ENCODE measurements at regions not wholly inside any gene's neighbourhood (a gene's known extent, or its start where the extent isn't known, plus 50 kb on each side); places are given as distances from the start of the nearest gene placed in this dataset.

DNA sequence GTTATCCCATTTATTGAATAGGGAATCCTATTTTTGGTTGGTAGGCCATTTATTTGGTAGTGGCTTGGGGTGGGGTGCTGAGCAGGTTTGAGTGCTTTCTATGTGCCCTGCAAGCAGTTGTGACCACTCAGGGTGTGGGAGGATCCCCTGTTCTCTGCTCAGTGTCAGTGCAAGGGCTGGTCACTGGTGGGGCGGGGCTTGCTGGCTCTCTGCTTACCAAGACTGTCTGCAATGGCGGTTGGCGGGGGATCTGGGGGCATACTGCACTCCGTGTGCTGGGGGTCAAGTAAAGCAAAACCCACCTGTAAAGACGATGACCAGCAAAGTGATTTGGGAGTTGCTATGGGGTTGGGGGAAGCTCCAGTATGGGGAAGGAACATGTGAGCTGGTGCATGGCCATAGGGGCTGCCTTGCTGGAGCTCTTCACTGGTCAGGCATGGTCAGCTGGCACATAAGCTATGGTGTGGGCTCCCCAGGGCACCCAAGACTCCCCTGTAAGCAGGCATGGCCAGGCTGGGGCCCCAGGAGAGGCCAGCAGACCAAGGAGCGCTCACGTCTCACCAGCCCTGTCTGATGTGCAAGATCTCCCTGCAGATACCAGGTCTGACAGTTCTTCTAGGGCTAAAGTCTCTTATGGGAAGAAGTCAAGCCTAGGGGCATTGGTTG is 83.0 kb upstream of the GRXCR1 start:
- DNase-seq, result no peak
- ChIA-PET CTCF (no interaction called here), POLR2A (ENCODE audit: unreplicated experiment) (no interaction called here)
- TF ChIP-seq, protein P1, sequence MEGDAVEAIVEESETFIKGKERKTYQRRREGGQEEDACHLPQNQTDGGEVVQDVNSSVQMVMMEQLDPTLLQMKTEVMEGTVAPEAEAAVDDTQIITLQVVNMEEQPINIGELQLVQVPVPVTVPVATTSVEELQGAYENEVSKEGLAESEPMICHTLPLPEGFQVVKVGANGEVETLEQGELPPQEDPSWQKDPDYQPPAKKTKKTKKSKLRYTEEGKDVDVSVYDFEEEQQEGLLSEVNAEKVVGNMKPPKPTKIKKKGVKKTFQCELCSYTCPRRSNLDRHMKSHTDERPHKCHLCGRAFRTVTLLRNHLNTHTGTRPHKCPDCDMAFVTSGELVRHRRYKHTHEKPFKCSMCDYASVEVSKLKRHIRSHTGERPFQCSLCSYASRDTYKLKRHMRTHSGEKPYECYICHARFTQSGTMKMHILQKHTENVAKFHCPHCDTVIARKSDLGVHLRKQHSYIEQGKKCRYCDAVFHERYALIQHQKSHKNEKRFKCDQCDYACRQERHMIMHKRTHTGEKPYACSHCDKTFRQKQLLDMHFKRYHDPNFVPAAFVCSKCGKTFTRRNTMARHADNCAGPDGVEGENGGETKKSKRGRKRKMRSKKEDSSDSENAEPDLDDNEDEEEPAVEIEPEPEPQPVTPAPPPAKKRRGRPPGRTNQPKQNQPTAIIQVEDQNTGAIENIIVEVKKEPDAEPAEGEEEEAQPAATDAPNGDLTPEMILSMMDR (conservative IDR thresholded peaks at IDR 0.05), result no peak
- TF ChIP-seq EZH2 (IDR thresholded peaks at IDR 0.05; ENCODE audit: low read depth), result no peak
- Histone ChIP-seq H3K4me1 (replicated peaks; ENCODE audit: insufficient read depth) (no peaks in the 10 kb centered on the region), H3K9me2 (ENCODE audit: insufficient read depth) (no peaks in the 10 kb centered on the region), H3K9me3 (ENCODE audit: insufficient read depth, low read depth) (no peaks in the 10 kb centered on the region), H3K79me2 (ENCODE audit: low read depth) (no peaks in the 10 kb centered on the region), H3K27me3 (ENCODE audit: insufficient read depth, low read depth) (no peaks in the 10 kb centered on the region), H3K4me3 (no peak overlapping the region), H3K4me2 (no peak overlapping the region), H3K36me3 (ENCODE audit: low read depth) (no peaks in the 10 kb centered on the region), H2AFZ (no peak overlapping the region), H3K27ac (no peak overlapping the region), H4K20me1 (ENCODE audit: insufficient read depth) (no peaks in the 10 kb centered on the region), H3F3A (ENCODE audit: insufficient read depth, low read depth) (no peaks in the 10 kb centered on the region)
- no TSS peak for BruUV-seq (replicated peaks)
- intact Hi-C loops (cut with micrococcal nuclease; ENCODE audit: unreplicated experiment), result no loop called here

DNA sequence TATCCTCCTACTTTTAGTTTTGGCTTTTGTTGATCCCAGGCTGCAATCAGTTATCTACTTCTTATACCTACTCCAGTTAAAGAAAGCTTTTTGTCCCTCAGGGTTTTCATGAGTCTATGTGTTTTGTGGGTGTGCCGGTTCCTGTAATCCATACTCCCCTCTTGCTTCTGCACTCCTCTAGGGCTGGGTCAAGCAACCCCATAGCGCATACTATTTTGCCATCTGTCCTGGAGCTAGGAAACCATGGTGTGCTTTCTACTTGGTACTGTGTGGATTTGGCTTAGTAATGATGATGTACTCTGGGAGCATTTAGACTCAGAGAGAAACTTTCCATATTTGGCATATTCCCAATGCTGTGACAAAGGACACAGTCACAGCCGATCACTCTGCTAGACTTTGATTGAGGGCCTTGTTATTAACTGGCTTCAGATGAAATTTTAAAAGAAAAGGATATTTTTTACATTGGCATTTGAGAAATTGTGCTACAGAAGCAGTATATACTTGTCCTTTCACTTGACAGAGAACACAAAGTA is 86.1 kb upstream of the GRXCR1 start:
- intact Hi-C loops (cut with micrococcal nuclease; ENCODE audit: unreplicated experiment), result no loop called here
- Histone ChIP-seq H4K20me1 (ENCODE audit: insufficient read depth) (no peaks in the 10 kb centered on the region), H2AFZ (no peak overlapping the region), H3K4me2 (no peak overlapping the region), H3K4me3 (no peak overlapping the region), H3K36me3 (ENCODE audit: low read depth) (no peaks in the 10 kb centered on the region), H3F3A (ENCODE audit: insufficient read depth, low read depth) (no peaks in the 10 kb centered on the region), H3K9me3 (ENCODE audit: insufficient read depth, low read depth) (no peaks in the 10 kb centered on the region; the same call in 1 of the 2 replicates), H3K27me3 (ENCODE audit: insufficient read depth, low read depth) (no peaks in the 10 kb centered on the region), H3K4me1 (replicated peaks; ENCODE audit: insufficient read depth) (no peaks in the 10 kb centered on the region), H3K79me2 (ENCODE audit: low read depth) (no peaks in the 10 kb centered on the region), H3K9me2 (ENCODE audit: insufficient read depth) (no peaks in the 10 kb centered on the region), H3K27ac (no peak overlapping the region)
- ChIA-PET CTCF (no interaction called here), POLR2A (ENCODE audit: unreplicated experiment) (no interaction called here)
- TF ChIP-seq EZH2 (IDR thresholded peaks at IDR 0.05; ENCODE audit: low read depth), result no peak
- TF ChIP-seq, protein P1 (conservative IDR thresholded peaks at IDR 0.05), result no peak
- DNase-seq, result no peak
- no TSS peak for BruUV-seq (replicated peaks)

DNA sequence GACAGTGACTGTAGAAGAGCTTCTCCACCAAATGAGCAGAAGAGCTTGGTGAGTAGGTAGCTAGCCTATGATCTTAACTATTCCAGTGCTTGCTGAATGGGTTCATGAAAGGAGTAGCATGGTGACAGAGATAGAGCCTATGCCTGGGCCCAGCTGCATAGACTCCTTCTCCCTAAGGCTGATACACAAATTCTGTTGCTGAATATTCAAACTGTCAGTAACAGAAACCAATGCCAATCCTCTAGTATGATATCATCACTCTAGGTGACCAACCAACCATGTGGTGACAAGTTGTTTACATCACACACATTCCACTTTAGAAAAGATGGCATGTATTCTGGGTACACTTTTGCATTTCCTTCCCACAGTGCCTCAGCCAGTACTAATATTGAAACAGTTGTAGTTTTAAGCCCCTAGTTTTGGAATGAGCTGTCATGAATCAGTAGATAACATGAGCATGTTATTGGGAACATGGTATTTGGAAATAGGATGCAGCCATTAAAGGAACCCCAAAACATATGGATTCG is 103.4 kb upstream of the GRXCR1 start:
- no peaks in the 10 kb centered on the region for H3F3A ChIP-seq (ENCODE audit: insufficient read depth, low read depth)
- intact Hi-C loops (cut with micrococcal nuclease; ENCODE audit: unreplicated experiment), result no loop called here
- H3K27me3 ChIP-seq (ENCODE audit: insufficient read depth, low read depth), result no peaks in the 10 kb centered on the region
- H3K27ac ChIP-seq, result no peak overlapping the region
- no peak overlapping the region for H3K4me2 ChIP-seq
- DNase-seq, result no peak
- no peaks in the 10 kb centered on the region for H4K20me1 ChIP-seq (ENCODE audit: insufficient read depth)
- no peak overlapping the region for H3K4me3 ChIP-seq
- POLR2A ChIA-PET (ENCODE audit: unreplicated experiment), result no interaction called here
- H3K79me2 ChIP-seq (ENCODE audit: low read depth), result no peaks in the 10 kb centered on the region
- TF ChIP-seq, protein P1 (conservative IDR thresholded peaks at IDR 0.05), result no peak
- TF ChIP-seq EZH2 (IDR thresholded peaks at IDR 0.05; ENCODE audit: low read depth), result no peak
- CTCF ChIA-PET, result no interaction called here
- no peak overlapping the region for H2AFZ ChIP-seq
- no TSS peak for BruUV-seq (replicated peaks)
- H3K9me3 ChIP-seq (ENCODE audit: insufficient read depth, low read depth), result no peaks in the 10 kb centered on the region
- no peaks in the 10 kb centered on the region for H3K4me1 ChIP-seq (replicated peaks; ENCODE audit: insufficient read depth)
- no peaks in the 10 kb centered on the region for H3K36me3 ChIP-seq (ENCODE audit: low read depth)
- H3K9me2 ChIP-seq (ENCODE audit: insufficient read depth), result no peaks in the 10 kb centered on the region
